ENCODE measurements at regions not wholly inside any gene's neighbourhood (a gene's known extent, or its start where the extent isn't known, plus 50 kb on each side); places are given as distances from the start of the nearest gene placed in this dataset.

- TF ChIP-seq CTCF (IDR thresholded peaks at IDR 0.05; ENCODE audit: borderline replicate concordance, extremely low read depth, low read length, poor library complexity, severe bottlenecking): no peak
- TF ChIP-seq EZH2 (IDR thresholded peaks at IDR 0.05; ENCODE audit: borderline replicate concordance, low read depth, low read length, severe bottlenecking): no peak
These were observed 453.2 kb upstream of the CDIN1 start for GRCh38 chr15:36126194-36126593.

All from DND-41 (cell line).